SH-SY5Y (cell line): ENCODE measurements at regions not wholly inside any gene's neighbourhood (a gene's known extent, or its start where the extent isn't known, plus 50 kb on each side); places are given as distances from the start of the nearest gene placed in this dataset.

ENCODE experiments used
- GATA2 ChIP-seq: IDR thresholded peaks from 2 replicates; pipeline ENCODE4 v1.6.1; 2011; ENCODE audit warnings: mild to moderate bottlenecking, low read depth, low read length
- GATA3 ChIP-seq: IDR thresholded peaks from 2 replicates; pipeline ENCODE4 v1.6.1; 2011; ENCODE audit warnings: low read depth, mild to moderate bottlenecking, low read length, moderate library complexity

GRCh38 chr2:122021941-122022340 is 266.5 kb downstream of the TSN start:
- TF ChIP-seq GATA2: no peak
- no peak for TF ChIP-seq GATA3
